ENCODE measurements at regions not wholly inside any gene's neighbourhood (a gene's known extent, or its start where the extent isn't known, plus 50 kb on each side); places are given as distances from the start of the nearest gene placed in this dataset.

- no peak for TF ChIP-seq CTCF (IDR thresholded peaks at IDR 0.05)
- no peak for TF ChIP-seq POLR2A (IDR thresholded peaks at IDR 0.05)
Measured at GRCh38 chr5:67311701-67312100, 115.1 kb upstream of the CD180 start.

Measured in Peyer's patch (tissue), 4 donors.